COR-L47 (cell line): ENCODE measurements at regions not wholly inside any gene's neighbourhood (a gene's known extent, or its start where the extent isn't known, plus 50 kb on each side); places are given as distances from the start of the nearest gene placed in this dataset.

Source experiments
- DNase-seq: peaks from one replicate; lab custom pipeline; 2025; lab: John Stamatoyannopoulos, UW

GRCh38 chr18:11320986-11321385 lies 171.6 kb upstream of the PIEZO2 start:
- DNase-seq = no peak

- DNase-seq = no peak
Measured at GRCh38 chr18:11316546-11316945, 167.2 kb upstream of the PIEZO2 start.

DNA sequence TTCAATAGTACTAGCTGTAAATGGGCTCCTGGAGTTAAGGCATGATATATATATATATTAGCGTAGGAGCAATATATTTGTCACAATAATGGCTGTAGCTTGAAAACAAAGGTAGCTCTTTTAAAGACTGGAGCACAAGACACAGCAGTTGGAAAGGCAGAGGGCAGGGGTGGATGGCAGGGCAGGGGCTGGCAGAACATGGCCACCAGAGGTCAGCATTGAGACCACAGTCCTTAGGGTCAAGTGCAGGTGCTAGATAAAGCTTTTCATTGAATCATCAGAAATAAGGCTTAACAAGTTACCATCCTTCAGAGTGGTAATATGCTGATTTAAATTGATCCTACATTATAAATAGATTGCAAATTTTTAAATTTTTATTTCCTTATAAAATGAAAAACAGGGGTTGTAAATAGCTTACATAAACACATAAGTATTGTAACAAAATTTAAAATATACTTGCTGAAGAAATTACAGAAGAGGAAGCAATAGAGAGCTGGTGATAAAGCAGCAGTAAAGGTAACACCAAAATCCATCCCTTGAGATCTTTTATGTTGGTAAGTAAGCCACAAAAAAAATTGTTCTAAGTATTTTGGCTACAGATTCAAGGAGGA lies 161.2 kb upstream of the PIEZO2 start:
- DNase-seq = peak; percentile 8

- DNase-seq = no peak
Measured at GRCh38 chr18:11309172-11309571, 159.8 kb upstream of the PIEZO2 start.

GRCh38 chr18:11308499-11308898 lies 159.1 kb upstream of the PIEZO2 start:
- no peak for DNase-seq

GRCh38 chr18:11307716-11308115 lies 158.3 kb upstream of the PIEZO2 start:
- DNase-seq = no peak

DNA sequence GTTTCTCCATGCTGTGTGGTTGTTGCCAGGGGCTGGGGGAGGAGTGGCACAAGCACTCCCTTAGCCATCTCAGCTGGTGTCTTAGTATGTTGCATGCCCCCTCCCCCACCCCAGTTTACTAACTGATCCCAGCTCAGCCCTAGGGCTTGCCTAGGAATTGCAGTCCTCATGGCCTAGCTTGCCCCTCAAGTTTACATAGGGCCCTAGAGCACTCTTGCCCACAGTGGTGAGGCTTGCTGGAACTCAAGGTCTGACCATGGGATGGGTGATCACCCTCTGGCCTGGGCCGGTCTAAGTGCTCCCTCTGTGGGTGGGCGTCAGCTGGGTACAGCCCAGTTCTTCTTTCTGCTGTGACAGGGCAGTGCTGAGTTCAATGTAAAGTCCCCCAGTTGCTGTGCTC lies 156.1 kb upstream of the PIEZO2 start:
- DNase-seq = no peak

DNA sequence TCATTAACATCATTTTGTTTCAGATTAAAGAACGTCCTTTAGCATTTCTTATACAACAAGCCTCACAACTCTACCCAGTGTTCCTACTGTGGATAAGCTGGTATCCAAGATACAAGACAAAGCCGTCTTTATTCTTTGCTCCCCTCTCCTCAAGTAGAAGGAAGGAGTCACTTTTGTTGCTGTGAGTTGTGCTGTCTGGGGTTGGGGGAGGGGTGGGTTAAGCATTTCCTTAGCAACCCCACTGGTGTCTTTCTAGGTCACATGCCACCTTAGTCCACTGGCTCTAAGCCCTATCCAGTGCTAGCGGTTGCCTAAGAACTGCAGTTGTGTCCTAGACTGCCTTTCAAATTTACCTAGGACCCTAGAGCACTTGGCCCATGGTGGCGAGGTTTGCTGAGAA lies 155.6 kb upstream of the PIEZO2 start:
- DNase-seq = no peak

DNA sequence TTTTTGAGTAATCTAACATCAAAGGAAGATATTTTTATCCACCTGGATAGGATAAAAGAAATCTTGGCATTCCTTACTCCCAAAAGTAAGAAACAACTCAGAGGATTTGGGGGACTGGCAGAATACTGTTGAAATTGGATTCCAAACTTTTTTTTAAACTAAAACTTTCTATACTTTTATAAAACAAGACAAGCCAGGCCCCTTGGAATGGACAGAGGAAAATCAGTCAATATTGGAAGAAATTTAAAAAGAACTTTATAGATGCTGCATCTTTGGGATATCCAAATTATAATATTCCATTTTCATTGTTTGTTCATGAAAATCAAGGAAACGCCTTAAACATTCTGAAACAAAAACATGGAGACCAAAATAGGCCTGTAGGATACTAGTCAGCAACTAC lies 147.6 kb upstream of the PIEZO2 start:
- no peak for DNase-seq

- DNase-seq = no peak
Measured at GRCh38 chr18:11293794-11294193, 144.4 kb upstream of the PIEZO2 start.

DNA sequence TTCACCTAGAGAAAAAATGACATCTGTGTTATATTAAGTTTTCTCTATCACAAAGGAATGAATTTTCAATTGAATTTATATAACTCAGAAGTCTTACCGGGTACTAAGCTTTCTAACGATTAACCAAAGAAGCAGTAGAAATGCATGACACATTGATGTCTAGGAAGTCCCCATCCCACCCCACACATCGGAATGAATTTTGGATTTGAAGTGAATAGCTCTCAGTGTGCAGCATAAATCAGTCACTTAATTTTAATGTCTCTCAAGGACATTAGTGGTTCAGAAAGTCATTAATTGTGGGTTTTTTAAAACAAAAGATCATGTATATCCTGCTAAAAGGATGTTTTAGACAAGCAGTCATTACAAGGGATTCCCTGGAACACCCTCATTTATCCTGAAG lies 141.4 kb upstream of the PIEZO2 start:
- no peak for DNase-seq

GRCh38 chr18:11289248-11289647 lies 139.9 kb upstream of the PIEZO2 start:
- no peak for DNase-seq

- DNase-seq = no peak
Measured at GRCh38 chr18:11288401-11288800, 139.0 kb upstream of the PIEZO2 start.

DNA sequence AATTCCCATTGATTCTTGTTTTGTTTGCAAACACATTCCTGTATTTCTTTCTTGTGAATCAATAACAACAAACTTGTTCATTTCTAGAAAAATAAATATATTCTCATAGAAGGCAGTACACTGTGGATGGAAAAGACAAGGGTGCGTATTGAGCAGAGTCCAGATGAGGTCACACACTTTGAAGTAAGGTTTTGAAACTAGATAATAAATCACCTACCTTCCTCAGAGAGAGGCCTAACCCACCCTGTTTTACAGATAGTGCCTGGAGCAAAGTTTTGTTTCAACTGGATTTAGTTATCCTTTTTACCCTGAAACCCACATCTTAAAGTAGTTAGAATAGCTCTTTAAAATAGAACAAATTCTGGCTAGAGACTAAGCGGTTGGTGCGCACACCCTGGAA lies 137.1 kb upstream of the PIEZO2 start:
- no peak for DNase-seq

- no peak for DNase-seq
Measured at GRCh38 chr18:11284811-11285210, 135.4 kb upstream of the PIEZO2 start.

GRCh38 chr18:11284349-11284748 lies 135.0 kb upstream of the PIEZO2 start:
- DNase-seq = no peak

DNA sequence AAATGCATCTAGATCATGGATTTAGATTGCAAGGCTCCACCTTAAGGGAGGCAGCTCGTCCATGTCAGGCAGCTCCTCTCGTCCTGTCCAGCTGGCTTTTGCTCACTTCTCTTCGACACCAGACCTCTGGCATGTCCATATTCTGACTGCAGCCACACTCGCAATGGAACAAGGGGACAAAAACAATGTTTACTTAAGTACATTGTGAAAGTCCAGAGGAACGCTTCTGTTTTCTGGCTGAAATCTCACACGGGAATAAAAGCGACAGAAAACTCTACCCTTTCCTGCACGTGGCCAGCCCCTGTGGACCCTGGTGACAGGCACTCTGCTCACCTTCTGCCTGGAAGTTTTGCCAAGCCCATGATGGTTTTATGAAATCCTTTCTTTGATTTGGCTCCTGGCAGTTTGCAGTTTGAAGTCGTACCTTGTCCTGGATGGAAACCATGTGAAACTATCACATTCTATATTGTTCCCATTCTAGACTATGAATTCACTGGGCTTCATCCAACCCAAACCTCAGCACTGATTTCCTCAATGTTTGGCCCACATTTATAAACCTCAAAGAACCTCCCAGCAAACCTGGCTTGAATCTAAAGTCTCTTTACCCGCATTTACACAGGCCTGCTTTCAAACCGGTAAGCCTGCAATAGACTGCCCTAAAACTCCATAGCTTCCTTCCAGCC lies 134.3 kb upstream of the PIEZO2 start:
- no peak for DNase-seq

GRCh38 chr18:11279461-11279860 lies 130.1 kb upstream of the PIEZO2 start:
- DNase-seq = no peak

DNA sequence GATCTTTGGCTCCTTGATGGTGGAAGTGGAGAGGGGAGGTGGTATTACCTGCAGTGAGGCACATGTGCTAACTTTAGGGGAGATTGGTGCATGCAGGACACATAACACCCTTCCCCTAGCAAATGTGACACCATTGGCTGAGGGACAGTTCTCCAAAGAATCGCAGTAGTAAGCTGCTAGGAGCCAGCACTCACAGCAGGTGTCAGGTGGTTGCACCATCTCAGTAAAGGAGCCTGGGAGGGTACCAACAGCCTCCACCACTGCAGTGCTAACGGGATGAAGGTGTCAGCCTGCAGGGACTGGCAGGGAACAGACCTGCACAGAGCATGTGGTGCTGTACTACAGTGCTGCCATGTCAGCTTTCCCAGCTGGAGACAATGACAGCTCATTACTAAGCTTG lies 127.3 kb upstream of the PIEZO2 start:
- no peak for DNase-seq

- DNase-seq = no peak
Measured at GRCh38 chr18:11274144-11274794, 124.9 kb upstream of the PIEZO2 start.

GRCh38 chr18:11272516-11272915 lies 123.1 kb upstream of the PIEZO2 start:
- no peak for DNase-seq

- no peak for DNase-seq
Measured at GRCh38 chr18:11271954-11272353, 122.6 kb upstream of the PIEZO2 start.

- DNase-seq = no peak
Measured at GRCh38 chr18:11269257-11269656, 119.9 kb upstream of the PIEZO2 start.
